Suprapubic skin (tissue), 4 donors: ENCODE measurements at regions not wholly inside any gene's neighbourhood (a gene's known extent, or its start where the extent isn't known, plus 50 kb on each side); places are given as distances from the start of the nearest gene placed in this dataset.

Source experiments
- DNase-seq, 2 donors: peaks; one replicate each; pipeline ENCODE4 v3.0.0-alpha.2; 2019; ENCODE audit warnings: low spot score in 2 of 2
- H3K27ac ChIP-seq: fragments of 200-600 bp; sonication (generic); one replicate; pipeline ENCODE4 v1.5.1; 2019
- H3K27me3 ChIP-seq: fragments of 200-600 bp; sonication (generic); one replicate; pipeline ENCODE4 v1.5.1; 2019
- H3K36me3 ChIP-seq: fragments of 200-600 bp; sonication (generic); one replicate; pipeline ENCODE4 v1.5.1; 2019
- H3K4me1 ChIP-seq: fragments of 200-600 bp; sonication (generic); one replicate; pipeline ENCODE4 v1.5.1; 2019
- H3K4me3 ChIP-seq: fragments of 200-600 bp; sonication (generic); one replicate; pipeline ENCODE4 v1.5.1; 2019; ENCODE audit warnings: mild to moderate bottlenecking
- H3K9me3 ChIP-seq: fragments of 200-600 bp; sonication (generic); one replicate; pipeline ENCODE4 v1.5.1; 2019
- CTCF ChIP-seq, 2 donors: fragments of 200-600 bp in 1 of 2; fragments of 450-650 bp in 1 of 2; sonication (generic) in 1 of 2; IDR thresholded peaks; one replicate each; pipeline ENCODE4 v1.5.1; 2016 to 2019; ENCODE audit warnings: antibody characterized with exemption in 2 of 2, mild to moderate bottlenecking in 1 of 2, moderate library complexity in 1 of 2
- EP300 ChIP-seq: sonication (generic); formaldehyde crosslinking; IDR thresholded peaks from one replicate; pipeline ENCODE4 v1.6.1; 2017; ENCODE audit warnings: antibody characterized with exemption
- POLR2A ChIP-seq, 2 donors: fragments of 450-650 bp; IDR thresholded peaks; one replicate each; pipeline ENCODE4 v1.6.1; 2017; ENCODE audit warnings: antibody characterized with exemption in 2 of 2, mild to moderate bottlenecking in 2 of 2, moderate library complexity in 2 of 2
- POLR2AphosphoS5 ChIP-seq, 3 donors: sonication (generic); formaldehyde crosslinking; IDR thresholded peaks; one replicate each; pipeline ENCODE4 v1.6.1; 2017; ENCODE audit warnings: antibody characterized with exemption in 3 of 3
- WGBS: methylation state at CpG from one replicate; pipeline ENCODE4 v1.1.5; 2018; 5-methylcytosine and 5-hydroxymethylcytosine counted together

GRCh38 chr19:31432201-31432810 lies 83.1 kb upstream of the TSHZ3 start:
- DNase-seq, result no peak
- Histone ChIP-seq H3K36me3 (no peaks in the 10 kb centered on the region), H3K27me3 (no peaks in the 10 kb centered on the region), H3K27ac (no peak overlapping the region), H3K4me3 (no peak overlapping the region), H3K4me1 (no peaks in the 10 kb centered on the region), H3K9me3 (no peaks in the 10 kb centered on the region)
- WGBS, result 84% methylated on average over 6 of the region's 8 CpGs
- TF ChIP-seq EP300 (no peak), CTCF (IDR thresholded peaks at IDR 0.05) (no peak), POLR2AphosphoS5 (IDR thresholded peaks at IDR 0.05) (no peak), POLR2A (IDR thresholded peaks at IDR 0.05) (no peak)

GRCh38 chr19:31436121-31436776 lies 87.0 kb upstream of the TSHZ3 start:
- Histone ChIP-seq H3K9me3 (no peaks in the 10 kb centered on the region), H3K27ac (no peak overlapping the region), H3K4me3 (no peak overlapping the region), H3K36me3 (no peaks in the 10 kb centered on the region), H3K4me1 (no peaks in the 10 kb centered on the region), H3K27me3 (no peaks in the 10 kb centered on the region)
- DNase-seq, result no peak
- TF ChIP-seq POLR2A (IDR thresholded peaks at IDR 0.05) (no peak), CTCF (IDR thresholded peaks at IDR 0.05) (no peak), POLR2AphosphoS5 (IDR thresholded peaks at IDR 0.05) (no peak), EP300 (no peak)
- 77% methylated on average over 4 of the region's 4 CpGs for WGBS

- H3K36me3 ChIP-seq, result no peaks in the 10 kb centered on the region
- TF ChIP-seq EP300, result no peak
- no peak for TF ChIP-seq POLR2AphosphoS5 (IDR thresholded peaks at IDR 0.05)
- TF ChIP-seq POLR2A (IDR thresholded peaks at IDR 0.05), result no peak
- TF ChIP-seq CTCF (IDR thresholded peaks at IDR 0.05), result no peak
- 57% methylated on average over 12 of the region's 12 CpGs for WGBS
- H3K27me3 ChIP-seq, result no peaks in the 10 kb centered on the region
- DNase-seq, result no peak
- no peak overlapping the region for H3K27ac ChIP-seq
- H3K9me3 ChIP-seq, result no peaks in the 10 kb centered on the region
- H3K4me1 ChIP-seq, result no peaks in the 10 kb centered on the region
- no peak overlapping the region for H3K4me3 ChIP-seq
Measured at GRCh38 chr19:31438401-31439269, 89.4 kb upstream of the TSHZ3 start.

GRCh38 chr19:31439270-31439573 lies 90.0 kb upstream of the TSHZ3 start:
- H3K4me3 ChIP-seq, result no peak overlapping the region
- 37% methylated on average over 4 of the region's 4 CpGs for WGBS
- H3K27me3 ChIP-seq, result no peaks in the 10 kb centered on the region
- no peak for DNase-seq
- H3K9me3 ChIP-seq, result no peaks in the 10 kb centered on the region
- H3K4me1 ChIP-seq, result no peaks in the 10 kb centered on the region
- H3K36me3 ChIP-seq, result no peaks in the 10 kb centered on the region
- H3K27ac ChIP-seq, result no peak overlapping the region
- TF ChIP-seq POLR2A (IDR thresholded peaks at IDR 0.05) (no peak), POLR2AphosphoS5 (IDR thresholded peaks at IDR 0.05) (no peak), EP300 (no peak), CTCF (IDR thresholded peaks at IDR 0.05) (no peak)

GRCh38 chr19:31444931-31445330 lies 95.7 kb upstream of the TSHZ3 start:
- WGBS, result 82% methylated on average over 4 of the region's 4 CpGs
- Histone ChIP-seq H3K4me1 (no peaks in the 10 kb centered on the region), H3K36me3 (no peaks in the 10 kb centered on the region), H3K9me3 (no peaks in the 10 kb centered on the region), H3K27ac (no peak overlapping the region), H3K27me3 (no peaks in the 10 kb centered on the region), H3K4me3 (no peak overlapping the region)
- DNase-seq, result no peak
- TF ChIP-seq POLR2AphosphoS5 (IDR thresholded peaks at IDR 0.05) (no peak), POLR2A (IDR thresholded peaks at IDR 0.05) (no peak), EP300 (no peak), CTCF (IDR thresholded peaks at IDR 0.05) (no peak)
